ENCODE measurements at regions not wholly inside any gene's neighbourhood (a gene's known extent, or its start where the extent isn't known, plus 50 kb on each side); places are given as distances from the start of the nearest gene placed in this dataset.
"Not testable (repeated sequence)": the region's sequence is repeated elsewhere in the genome, so short reads cannot be mapped to it uniquely, and the experiment has no call there.

DNA sequence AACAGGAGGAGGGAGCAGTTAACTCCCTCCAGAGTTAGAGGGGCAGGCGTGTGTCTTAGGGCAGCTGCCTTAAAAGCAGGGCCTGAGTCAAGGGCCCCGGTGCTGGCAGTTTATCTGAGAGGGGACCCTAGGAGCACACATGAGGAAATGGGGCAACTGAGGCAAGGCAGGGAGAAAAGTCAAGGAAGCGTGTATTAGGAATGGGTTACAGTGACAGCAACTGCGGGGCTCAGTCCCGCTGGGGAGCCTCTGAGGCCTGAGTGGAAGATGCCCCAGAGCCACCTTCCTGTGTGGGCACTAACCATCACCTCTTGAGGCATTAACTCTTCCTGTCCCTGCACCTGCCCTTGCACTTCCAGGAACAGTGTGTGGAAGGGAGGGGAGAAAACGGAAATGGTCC, 276.3 kb downstream of the MATN1 start:
- H3K4me3 ChIP-seq (ENCODE audit: low read depth, low read length): no peak overlapping the region
- H3K36me3 ChIP-seq (ENCODE audit: insufficient read depth, low read length): no peaks in the 10 kb centered on the region
- H3K27me3 ChIP-seq (ENCODE audit: insufficient read depth, low read length): no peaks in the 10 kb centered on the region
- no peak overlapping the region for H3K27ac ChIP-seq (ENCODE audit: low read depth, low read length)
- no peaks in the 10 kb centered on the region for H3K4me1 ChIP-seq (ENCODE audit: control insufficient read depth, insufficient read depth, low read length, unreplicated experiment)
- H2AFZ ChIP-seq (ENCODE audit: low read length, unreplicated experiment): no peak overlapping the region
- no peaks in the 10 kb centered on the region for H3K79me2 ChIP-seq (ENCODE audit: control insufficient read depth, insufficient read depth, low read length, unreplicated experiment)

DNA sequence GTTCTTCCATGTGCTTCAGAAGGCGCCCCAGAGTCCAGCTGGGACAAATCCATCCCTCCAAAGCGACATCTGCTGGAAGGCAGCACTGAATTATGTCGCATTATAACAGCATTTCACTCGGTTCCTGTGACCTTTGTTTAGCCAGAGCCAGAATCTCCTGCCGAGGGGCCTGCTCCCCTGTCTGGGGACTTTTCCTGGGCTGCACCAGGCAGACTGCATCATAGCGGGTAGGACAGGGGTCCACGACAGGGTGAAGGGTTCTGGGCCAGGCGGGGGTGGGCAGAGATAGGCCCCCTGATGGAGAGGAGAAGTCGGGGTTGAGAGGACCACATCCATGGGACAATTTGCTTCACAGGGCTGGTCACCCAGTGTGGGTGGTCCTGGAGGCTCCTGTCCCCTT, 276.9 kb downstream of the MATN1 start:
- H3K4me1 ChIP-seq (ENCODE audit: control insufficient read depth, insufficient read depth, low read length, unreplicated experiment): no peaks in the 10 kb centered on the region
- no peak overlapping the region for H3K4me3 ChIP-seq (ENCODE audit: low read depth, low read length)
- no peaks in the 10 kb centered on the region for H3K36me3 ChIP-seq (ENCODE audit: insufficient read depth, low read length)
- H2AFZ ChIP-seq (ENCODE audit: low read length, unreplicated experiment): no peak overlapping the region
- no peak overlapping the region for H3K27ac ChIP-seq (ENCODE audit: low read depth, low read length)
- no peaks in the 10 kb centered on the region for H3K27me3 ChIP-seq (ENCODE audit: insufficient read depth, low read length)
- H3K79me2 ChIP-seq (ENCODE audit: control insufficient read depth, insufficient read depth, low read length, unreplicated experiment): no peaks in the 10 kb centered on the region

DNA sequence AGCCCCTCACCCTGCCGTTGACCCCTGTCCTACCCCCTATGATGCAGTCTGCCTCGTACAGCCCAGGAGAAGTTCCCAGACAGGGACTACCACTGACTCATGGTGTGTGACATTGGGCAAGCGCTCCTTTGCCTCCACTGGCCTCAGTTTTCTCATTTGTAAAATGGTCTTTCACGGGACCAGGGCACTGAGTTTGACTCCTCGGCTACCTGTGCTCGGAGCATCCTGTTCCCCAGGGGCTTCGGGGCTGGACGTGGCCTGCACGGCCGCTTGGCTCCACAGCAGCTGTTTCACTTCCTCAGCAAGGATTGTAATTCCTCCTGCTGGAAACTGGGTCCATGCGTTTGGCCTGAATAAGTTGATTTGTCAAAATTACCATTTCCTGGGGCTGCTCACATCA, 277.3 kb downstream of the MATN1 start:
- Histone ChIP-seq H2AFZ (ENCODE audit: low read length, unreplicated experiment) (no peak overlapping the region), H3K4me1 (ENCODE audit: control insufficient read depth, insufficient read depth, low read length, unreplicated experiment) (no peaks in the 10 kb centered on the region), H3K36me3 (ENCODE audit: insufficient read depth, low read length) (no peaks in the 10 kb centered on the region), H3K27ac (ENCODE audit: low read depth, low read length) (no peak overlapping the region), H3K79me2 (ENCODE audit: control insufficient read depth, insufficient read depth, low read length, unreplicated experiment) (no peaks in the 10 kb centered on the region), H3K4me3 (ENCODE audit: low read depth, low read length) (no peak overlapping the region), H3K27me3 (ENCODE audit: insufficient read depth, low read length) (no peaks in the 10 kb centered on the region)

DNA sequence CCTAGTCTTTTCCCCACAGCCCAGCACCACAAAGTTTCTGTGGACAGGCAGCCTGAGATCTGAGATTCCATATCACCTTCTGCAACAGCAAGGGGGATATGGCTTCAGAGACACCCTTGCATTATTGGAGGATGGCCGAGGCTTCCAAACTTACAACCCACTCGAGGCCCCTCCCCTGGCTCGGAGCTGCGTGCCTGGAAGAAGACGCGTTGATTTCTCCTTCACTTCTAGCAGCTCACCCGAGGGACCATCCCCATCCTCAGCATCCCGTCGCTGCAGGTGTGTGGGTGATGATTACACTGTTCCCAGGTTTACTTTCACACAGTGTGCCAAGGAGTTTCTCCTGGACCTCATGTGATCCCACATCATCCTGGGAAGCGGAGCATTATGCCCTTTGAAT, 277.9 kb downstream of the MATN1 start:
- no peak overlapping the region for H3K4me3 ChIP-seq (ENCODE audit: low read depth, low read length)
- no peaks in the 10 kb centered on the region for H3K36me3 ChIP-seq (ENCODE audit: insufficient read depth, low read length)
- H3K79me2 ChIP-seq (ENCODE audit: control insufficient read depth, insufficient read depth, low read length, unreplicated experiment): no peaks in the 10 kb centered on the region
- no peaks in the 10 kb centered on the region for H3K4me1 ChIP-seq (ENCODE audit: control insufficient read depth, insufficient read depth, low read length, unreplicated experiment)
- H3K27me3 ChIP-seq (ENCODE audit: insufficient read depth, low read length): no peaks in the 10 kb centered on the region
- H3K27ac ChIP-seq (ENCODE audit: low read depth, low read length): no peak overlapping the region
- no peak overlapping the region for H2AFZ ChIP-seq (ENCODE audit: low read length, unreplicated experiment)

DNA sequence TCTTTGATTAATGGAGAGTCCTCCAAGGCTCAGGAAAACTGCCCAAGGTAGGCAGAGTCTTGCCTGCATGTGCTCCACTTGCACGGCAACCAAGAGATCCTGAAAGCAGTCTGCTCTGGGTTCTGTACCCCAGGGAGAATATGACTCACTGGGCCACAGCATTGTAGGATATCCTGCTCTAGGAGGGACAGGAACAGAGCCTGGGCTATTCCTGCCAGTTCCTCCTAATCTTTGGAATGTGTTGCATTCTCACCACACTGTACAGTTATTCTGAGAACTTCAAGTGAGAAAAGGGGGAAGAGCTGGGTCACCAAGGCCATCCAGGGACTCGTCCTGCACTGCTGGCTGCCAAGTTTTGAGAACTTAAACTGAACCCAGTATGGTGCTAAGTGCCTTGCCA, 278.5 kb downstream of the MATN1 start:
- H2AFZ ChIP-seq (ENCODE audit: low read length, unreplicated experiment): no peak overlapping the region
- H3K36me3 ChIP-seq (ENCODE audit: insufficient read depth, low read length): no peaks in the 10 kb centered on the region
- H3K27me3 ChIP-seq (ENCODE audit: insufficient read depth, low read length): no peaks in the 10 kb centered on the region
- no peaks in the 10 kb centered on the region for H3K4me1 ChIP-seq (ENCODE audit: control insufficient read depth, insufficient read depth, low read length, unreplicated experiment)
- H3K79me2 ChIP-seq (ENCODE audit: control insufficient read depth, insufficient read depth, low read length, unreplicated experiment): no peaks in the 10 kb centered on the region
- H3K27ac ChIP-seq (ENCODE audit: low read depth, low read length): no peak overlapping the region
- H3K4me3 ChIP-seq (ENCODE audit: low read depth, low read length): no peak overlapping the region

DNA sequence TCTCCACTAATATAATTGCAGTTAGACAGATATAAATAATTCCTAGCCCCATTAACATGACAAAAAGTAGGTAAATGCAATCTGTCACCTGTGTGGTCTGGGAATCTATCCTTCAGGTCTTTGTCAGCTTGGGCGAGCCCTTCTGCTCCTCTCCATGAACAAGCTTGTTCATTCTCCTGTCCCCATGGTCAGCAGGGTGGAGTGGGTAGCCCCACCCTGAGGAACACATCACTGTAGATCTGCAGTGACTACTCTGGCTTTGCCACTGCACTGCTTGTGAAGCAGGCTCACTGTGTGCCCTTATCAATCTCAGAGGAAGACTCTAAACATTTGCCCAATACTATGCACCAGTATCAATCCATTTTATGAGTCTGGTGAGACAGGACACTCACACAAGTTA, 279.0 kb downstream of the MATN1 start:
- Histone ChIP-seq H3K27me3 (ENCODE audit: insufficient read depth, low read length) (no peaks in the 10 kb centered on the region), H3K4me3 (ENCODE audit: low read depth, low read length) (no peak overlapping the region), H2AFZ (ENCODE audit: low read length, unreplicated experiment) (no peak overlapping the region), H3K79me2 (ENCODE audit: control insufficient read depth, insufficient read depth, low read length, unreplicated experiment) (no peaks in the 10 kb centered on the region), H3K27ac (ENCODE audit: low read depth, low read length) (no peak overlapping the region), H3K36me3 (ENCODE audit: insufficient read depth, low read length) (no peaks in the 10 kb centered on the region), H3K4me1 (ENCODE audit: control insufficient read depth, insufficient read depth, low read length, unreplicated experiment) (no peaks in the 10 kb centered on the region)

DNA sequence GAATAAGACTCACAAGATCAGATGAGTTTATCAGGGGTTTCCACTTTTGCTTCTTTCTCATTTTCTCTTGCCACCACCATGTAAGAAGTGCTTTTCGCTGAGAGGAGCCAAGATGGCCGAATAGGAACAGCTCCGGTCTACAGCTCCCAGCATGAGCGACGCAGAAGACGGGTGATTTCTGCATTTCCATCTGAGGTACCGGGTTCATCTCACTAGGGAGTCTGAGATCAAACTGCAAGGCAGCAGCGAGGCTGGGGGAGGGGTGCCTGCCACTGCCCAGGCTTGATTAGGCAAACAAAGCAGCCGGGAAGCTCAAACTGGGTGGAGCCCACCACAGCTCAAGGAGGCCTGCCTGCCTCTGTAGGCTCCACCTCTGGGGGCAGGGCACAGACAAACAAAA, 285.1 kb downstream of the MATN1 start:
- H2AFZ ChIP-seq (ENCODE audit: low read length, unreplicated experiment): not testable (repeated sequence)

DNA sequence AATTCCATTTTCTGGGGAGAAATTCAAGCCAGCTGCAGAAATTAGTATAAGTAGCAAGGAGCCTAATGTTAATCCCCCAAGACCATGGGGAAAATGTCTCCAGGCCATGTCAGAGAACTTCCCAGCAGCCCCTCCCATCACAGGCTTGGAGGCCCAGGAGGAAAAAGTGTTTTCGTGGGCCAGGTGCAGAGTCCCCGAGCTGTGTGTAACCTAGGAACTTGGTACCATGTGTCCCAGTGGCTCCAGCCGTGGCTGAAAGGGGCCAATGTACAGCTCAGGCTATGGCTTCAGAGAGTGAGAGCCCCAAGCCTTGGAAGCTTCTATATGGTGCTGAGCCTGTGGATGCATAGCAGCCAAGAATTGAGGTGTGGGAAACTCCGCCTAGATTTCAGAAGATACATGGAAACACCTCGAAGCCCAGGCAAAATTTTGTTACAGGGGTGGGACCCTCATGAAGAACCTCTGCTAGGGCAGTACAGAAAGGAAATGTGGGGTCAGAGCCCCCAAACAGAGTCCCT, 286.3 kb downstream of the MATN1 start:
- Histone ChIP-seq H3K4me1 (ENCODE audit: control insufficient read depth, insufficient read depth, low read length, unreplicated experiment) (no peaks in the 10 kb centered on the region), H2AFZ (ENCODE audit: low read length, unreplicated experiment) (no peak overlapping the region), H3K79me2 (ENCODE audit: control insufficient read depth, insufficient read depth, low read length, unreplicated experiment) (no peaks in the 10 kb centered on the region), H3K36me3 (ENCODE audit: insufficient read depth, low read length) (no peaks in the 10 kb centered on the region), H3K27me3 (ENCODE audit: insufficient read depth, low read length) (peaks cover 2% of the 10 kb centered on the region; the same call in 1 of the 2 replicates), H3K4me3 (ENCODE audit: low read depth, low read length) (no peak overlapping the region), H3K27ac (ENCODE audit: low read depth, low read length) (no peak overlapping the region)

More for the DNA sequence above, 285.1 kb downstream of the MATN1 start:
- H3K4me3 ChIP-seq (ENCODE audit: low read depth, low read length); H3K4me1 ChIP-seq (ENCODE audit: control insufficient read depth, insufficient read depth, low read length, unreplicated experiment); H3K79me2 ChIP-seq (ENCODE audit: control insufficient read depth, insufficient read depth, low read length, unreplicated experiment); H3K36me3 ChIP-seq (ENCODE audit: insufficient read depth, low read length); H3K27ac ChIP-seq (ENCODE audit: low read depth, low read length); H3K27me3 ChIP-seq (ENCODE audit: insufficient read depth, low read length): not testable (repeated sequence)

DNA sequence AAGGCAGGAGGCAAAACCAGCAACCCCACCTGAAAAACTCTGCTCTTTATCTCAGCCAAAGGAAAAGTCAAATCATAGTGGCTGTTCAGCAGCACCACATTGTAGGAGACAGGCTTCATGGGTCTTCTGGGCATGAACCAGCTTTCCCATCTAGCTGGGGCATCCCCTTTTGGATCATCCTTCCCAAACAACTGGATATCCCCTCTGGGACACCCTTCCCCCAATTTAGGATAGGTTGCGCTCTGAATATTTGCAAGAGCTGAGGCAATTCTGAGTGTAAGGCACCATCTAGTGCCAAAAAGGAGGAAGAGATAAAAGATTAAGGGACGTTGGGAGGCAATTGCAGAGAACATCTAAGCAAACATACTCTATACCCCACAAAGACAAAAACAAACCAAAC, 295.8 kb downstream of the MATN1 start:
- Histone ChIP-seq H3K27ac (ENCODE audit: low read depth, low read length) (no peak overlapping the region), H3K4me3 (ENCODE audit: low read depth, low read length) (no peak overlapping the region), H3K79me2 (ENCODE audit: control insufficient read depth, insufficient read depth, low read length, unreplicated experiment) (no peaks in the 10 kb centered on the region), H3K36me3 (ENCODE audit: insufficient read depth, low read length) (no peaks in the 10 kb centered on the region), H3K27me3 (ENCODE audit: insufficient read depth, low read length) (peaks cover 3% of the 10 kb centered on the region; the same call in 1 of the 2 replicates), H2AFZ (ENCODE audit: low read length, unreplicated experiment) (no peak overlapping the region), H3K4me1 (ENCODE audit: control insufficient read depth, insufficient read depth, low read length, unreplicated experiment) (no peaks in the 10 kb centered on the region)

DNA sequence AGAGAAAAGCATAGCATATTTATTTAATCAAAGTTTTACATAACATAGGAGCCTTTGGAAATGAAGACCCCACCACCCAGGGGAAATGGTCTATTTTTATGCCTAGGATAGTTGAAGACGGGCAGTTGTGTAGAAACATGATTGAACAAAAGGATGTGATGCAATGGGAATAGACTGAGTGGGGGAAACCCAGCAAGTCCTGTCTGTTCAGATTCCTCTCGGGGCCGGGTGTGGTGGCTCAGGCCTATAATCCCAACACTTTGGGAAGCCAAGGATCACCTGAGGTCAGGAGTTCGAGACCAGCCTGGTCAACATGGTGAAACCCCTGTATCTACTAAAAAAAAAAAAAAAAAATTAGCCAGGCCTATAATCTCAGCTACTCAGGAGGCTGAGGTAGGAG, 298.3 kb downstream of the MATN1 start:
- H3K36me3 ChIP-seq (ENCODE audit: insufficient read depth, low read length): no peaks in the 10 kb centered on the region
- H3K27me3 ChIP-seq (ENCODE audit: insufficient read depth, low read length): 0 out of 2 replicates have a peak, but pooled peaks cover 5% of the 10 kb centered on the region
- H3K4me1 ChIP-seq (ENCODE audit: control insufficient read depth, insufficient read depth, low read length, unreplicated experiment): no peaks in the 10 kb centered on the region
- no peak overlapping the region for H3K4me3 ChIP-seq (ENCODE audit: low read depth, low read length)
- H3K79me2 ChIP-seq (ENCODE audit: control insufficient read depth, insufficient read depth, low read length, unreplicated experiment): no peaks in the 10 kb centered on the region
- H2AFZ ChIP-seq (ENCODE audit: low read length, unreplicated experiment): no peak overlapping the region
- no peak overlapping the region for H3K27ac ChIP-seq (ENCODE audit: low read depth, low read length)

DNA sequence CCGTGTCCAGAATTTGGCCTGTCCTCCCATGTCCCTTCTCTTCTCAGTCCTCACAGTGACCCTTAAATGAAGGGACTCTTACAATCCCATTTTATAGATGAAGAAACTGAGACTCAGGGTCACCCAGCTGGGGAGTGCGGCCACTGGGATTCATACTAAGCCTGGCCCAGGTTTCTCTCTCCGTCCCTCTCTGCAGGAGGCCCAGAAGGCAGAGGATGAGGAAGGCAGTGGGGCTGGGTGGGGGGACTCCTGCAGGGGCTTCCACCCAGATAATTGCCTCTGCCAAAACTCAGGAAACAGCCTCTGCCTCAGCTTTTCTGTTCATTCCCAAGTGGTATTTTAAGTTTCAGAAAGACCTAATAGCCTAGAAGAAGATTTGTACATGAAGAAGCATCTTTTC, 299.8 kb downstream of the MATN1 start:
- no peaks in the 10 kb centered on the region for H3K36me3 ChIP-seq (ENCODE audit: insufficient read depth, low read length)
- H3K79me2 ChIP-seq (ENCODE audit: control insufficient read depth, insufficient read depth, low read length, unreplicated experiment): no peaks in the 10 kb centered on the region
- no peak overlapping the region for H3K27ac ChIP-seq (ENCODE audit: low read depth, low read length)
- H3K4me3 ChIP-seq (ENCODE audit: low read depth, low read length): no peak overlapping the region
- H3K4me1 ChIP-seq (ENCODE audit: control insufficient read depth, insufficient read depth, low read length, unreplicated experiment): no peaks in the 10 kb centered on the region
- no peak overlapping the region for H2AFZ ChIP-seq (ENCODE audit: low read length, unreplicated experiment)
- 0 out of 2 replicates have a peak, but pooled peaks cover 5% of the 10 kb centered on the region for H3K27me3 ChIP-seq (ENCODE audit: insufficient read depth, low read length)

Data from ACC112 (cell line).